PC-9 (cell line): ENCODE measurements at regions not wholly inside any gene's neighbourhood (a gene's known extent, or its start where the extent isn't known, plus 50 kb on each side); places are given as distances from the start of the nearest gene placed in this dataset.

Experiments used
- BruUV-seq: library from RNA; stranded (reverse); fragments of 400-500 nt; replicated peaks from 2 replicates; lab custom pipeline; 2021; lab: Mats Ljungman, UMichigan
- CTCF ChIA-PET: fragments of 300-600 bp; sonication (Branson Sonifier 250); formaldehyde crosslinking; loops from one replicate; lab custom pipeline; 2022; ENCODE audit warnings: antibody characterized with exemption; lab: Charles Lee
- POLR2A ChIA-PET: fragments of 300-600 bp; sonication (Branson Sonifier 250); formaldehyde crosslinking; loops from one replicate; lab custom pipeline; 2022; ENCODE audit warnings: antibody characterized with exemption; ENCODE audit not compliant: unreplicated experiment; lab: Charles Lee
- DNase-seq, 2 experiments: peaks; one replicate each; pipeline versions ENCODE4 v3.0.0 to v3.0.0-alpha.2; 2015 to 2022; ENCODE audit warnings: mixed read lengths in 1 of 2
- H2AFZ ChIP-seq: fragments of 200-600 bp; sonication (generic); 2 replicates; pipeline ENCODE4 v1.8.1; 2017; ENCODE audit warnings: antibody characterized with exemption
- H3F3A ChIP-seq: fragments of 200-600 bp; sonication (generic); 2 replicates; pipeline ENCODE4 v1.8.1; 2017; ENCODE audit warnings: antibody characterized with exemption, mild to moderate bottlenecking, low read depth; ENCODE audit not compliant: insufficient read depth
- H3K27ac ChIP-seq: fragments of 200-600 bp; sonication (generic); 2 replicates; pipeline ENCODE4 v1.6.1; 2016; ENCODE audit warnings: mixed run types
- H3K27me3 ChIP-seq: fragments of 200-600 bp; sonication (generic); 2 replicates; pipeline ENCODE4 v1.6.1; 2016; ENCODE audit warnings: low read depth, mixed run types; ENCODE audit not compliant: insufficient read depth
- H3K36me3 ChIP-seq: fragments of 200-600 bp; sonication (generic); 2 replicates; pipeline ENCODE4 v1.6.1; 2016; ENCODE audit warnings: low read depth, mixed run types
- H3K4me1 ChIP-seq: fragments of 200-600 bp; sonication (generic); replicated peaks from 2 replicates; pipeline ENCODE4 v1.6.1; 2016; ENCODE audit warnings: mixed run types; ENCODE audit not compliant: insufficient read depth
- H3K4me2 ChIP-seq: fragments of 200-600 bp; sonication (generic); 2 replicates; pipeline ENCODE4 v1.6.1; 2017; ENCODE audit warnings: mixed run types
- H3K4me3 ChIP-seq: fragments of 200-600 bp; sonication (generic); 2 replicates; pipeline ENCODE4 v1.6.1; 2016; ENCODE audit warnings: mixed run types
- H3K79me2 ChIP-seq: fragments of 200-600 bp; sonication (generic); 2 replicates; pipeline ENCODE4 v1.6.1; 2017; ENCODE audit warnings: low read depth, mixed run types
- H3K9me2 ChIP-seq: fragments of 200-600 bp; sonication (generic); 2 replicates; pipeline ENCODE4 v1.8.1; 2017; ENCODE audit warnings: mild to moderate bottlenecking; ENCODE audit not compliant: insufficient read depth
- H3K9me3 ChIP-seq: fragments of 200-600 bp; sonication (generic); 2 replicates; pipeline ENCODE4 v1.8.1; 2016; ENCODE audit warnings: low read depth; ENCODE audit not compliant: insufficient read depth
- H4K20me1 ChIP-seq: fragments of 200-600 bp; sonication (generic); 2 replicates; pipeline ENCODE4 v1.8.1; 2017; ENCODE audit not compliant: insufficient read depth
- EZH2 ChIP-seq: fragments of 200-600 bp; sonication (generic); IDR thresholded peaks from 2 replicates; pipeline ENCODE4 v1.8.0; 2017; ENCODE audit warnings: antibody characterized with exemption, low read depth
- intact Hi-C: fragments of 100-400 bp; cut with micrococcal nuclease; formaldehyde crosslinking; loops from one replicate; pipeline ENCODE4 v1.10.0; 2022; ENCODE audit not compliant: unreplicated experiment
- TF ChIP-seq, protein P1 (sequence below): fragments of 200-600 bp; sonication (generic); conservative IDR thresholded peaks from 2 replicates; pipeline ENCODE4 v1.6.1; 2017; ENCODE audit warnings: mixed run types, antibody characterized with exemption, mild to moderate bottlenecking, moderate library complexity

DNA sequence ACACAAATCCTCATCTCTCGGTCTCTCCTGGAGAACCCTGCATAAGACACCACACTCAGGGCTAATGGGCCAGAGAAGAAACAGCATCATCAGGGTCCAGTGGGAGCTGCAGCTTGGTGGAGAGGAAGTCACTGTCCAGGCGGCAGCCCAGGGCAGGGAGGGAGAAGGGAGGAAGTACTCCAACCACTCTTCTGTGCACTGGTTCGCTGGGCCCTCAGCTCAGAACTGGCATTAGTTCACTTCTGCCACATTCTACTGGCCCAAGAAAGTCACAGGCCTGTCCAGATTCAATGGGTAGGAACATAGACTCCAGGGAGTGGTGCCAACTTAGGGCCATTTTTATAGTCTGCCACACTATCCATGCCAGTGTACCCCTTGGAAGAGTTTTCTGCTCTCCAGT lies 169.0 kb downstream of the ABHD5 start:
- Histone ChIP-seq H3K79me2 (no peaks in the 10 kb centered on the region), H3K4me1 (peaks cover 9% of the 10 kb centered on the region), H2AFZ (no peak overlapping the region), H3K27me3 (no peaks in the 10 kb centered on the region), H3K36me3 (no peaks in the 10 kb centered on the region), H4K20me1 (no peaks in the 10 kb centered on the region), H3K9me3 (no peaks in the 10 kb centered on the region), H3K4me3 (no peak overlapping the region), H3K4me2 (no peak overlapping the region), H3K9me2 (no peaks in the 10 kb centered on the region), H3K27ac (no peak overlapping the region), H3F3A (peaks cover 3% of the 10 kb centered on the region; the same call in 1 of the 2 replicates)
- TF ChIP-seq, protein P1, sequence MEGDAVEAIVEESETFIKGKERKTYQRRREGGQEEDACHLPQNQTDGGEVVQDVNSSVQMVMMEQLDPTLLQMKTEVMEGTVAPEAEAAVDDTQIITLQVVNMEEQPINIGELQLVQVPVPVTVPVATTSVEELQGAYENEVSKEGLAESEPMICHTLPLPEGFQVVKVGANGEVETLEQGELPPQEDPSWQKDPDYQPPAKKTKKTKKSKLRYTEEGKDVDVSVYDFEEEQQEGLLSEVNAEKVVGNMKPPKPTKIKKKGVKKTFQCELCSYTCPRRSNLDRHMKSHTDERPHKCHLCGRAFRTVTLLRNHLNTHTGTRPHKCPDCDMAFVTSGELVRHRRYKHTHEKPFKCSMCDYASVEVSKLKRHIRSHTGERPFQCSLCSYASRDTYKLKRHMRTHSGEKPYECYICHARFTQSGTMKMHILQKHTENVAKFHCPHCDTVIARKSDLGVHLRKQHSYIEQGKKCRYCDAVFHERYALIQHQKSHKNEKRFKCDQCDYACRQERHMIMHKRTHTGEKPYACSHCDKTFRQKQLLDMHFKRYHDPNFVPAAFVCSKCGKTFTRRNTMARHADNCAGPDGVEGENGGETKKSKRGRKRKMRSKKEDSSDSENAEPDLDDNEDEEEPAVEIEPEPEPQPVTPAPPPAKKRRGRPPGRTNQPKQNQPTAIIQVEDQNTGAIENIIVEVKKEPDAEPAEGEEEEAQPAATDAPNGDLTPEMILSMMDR = no peak
- ChIA-PET CTCF (no interaction called here), POLR2A (no interaction called here)
- intact Hi-C loops = loop anchor here (5.0 kb wide), 2 partner anchors 167 to 338 kb away; partner anchors contain the start of gene ABHD5
- no peak for DNase-seq
- no TSS peak for BruUV-seq

DNA sequence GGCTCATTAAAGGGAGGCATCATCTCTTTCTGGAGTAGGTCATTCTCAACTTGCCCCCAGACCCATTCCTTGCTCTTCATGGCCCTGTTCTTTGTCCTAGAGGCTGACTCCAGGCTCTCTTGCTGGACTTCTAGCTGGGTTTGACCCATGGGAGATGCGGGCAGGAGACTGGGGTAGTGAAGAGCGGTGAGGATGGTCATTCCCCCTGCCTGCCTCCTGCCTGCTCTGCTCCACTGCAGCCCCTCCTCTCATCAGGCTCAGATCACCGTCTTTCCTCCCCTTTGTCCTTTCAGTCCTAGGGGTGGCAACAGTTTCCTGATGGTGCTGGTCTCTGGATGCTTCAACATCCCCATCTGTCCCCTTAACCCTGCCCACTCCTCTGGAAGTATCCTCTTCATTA lies 170.9 kb downstream of the ABHD5 start:
- Histone ChIP-seq H3K4me1 (peaks cover 25% of the 10 kb centered on the region), H3K9me2 (no peaks in the 10 kb centered on the region), H4K20me1 (no peaks in the 10 kb centered on the region), H3K27ac (no peak overlapping the region), H3K9me3 (no peaks in the 10 kb centered on the region), H3F3A (peaks cover 20% of the 10 kb centered on the region), H3K36me3 (no peaks in the 10 kb centered on the region), H3K79me2 (no peaks in the 10 kb centered on the region), H3K4me3 (no peak overlapping the region), H3K4me2 (no peak overlapping the region), H3K27me3 (no peaks in the 10 kb centered on the region), H2AFZ (no peak overlapping the region)
- no peak for TF ChIP-seq EZH2
- TF ChIP-seq, protein P1 = no peak
- no peak for DNase-seq
- POLR2A ChIA-PET = no interaction called here
- CTCF ChIA-PET = no interaction called here
- BruUV-seq = no TSS peak
- intact Hi-C loops = no loop called here

DNA sequence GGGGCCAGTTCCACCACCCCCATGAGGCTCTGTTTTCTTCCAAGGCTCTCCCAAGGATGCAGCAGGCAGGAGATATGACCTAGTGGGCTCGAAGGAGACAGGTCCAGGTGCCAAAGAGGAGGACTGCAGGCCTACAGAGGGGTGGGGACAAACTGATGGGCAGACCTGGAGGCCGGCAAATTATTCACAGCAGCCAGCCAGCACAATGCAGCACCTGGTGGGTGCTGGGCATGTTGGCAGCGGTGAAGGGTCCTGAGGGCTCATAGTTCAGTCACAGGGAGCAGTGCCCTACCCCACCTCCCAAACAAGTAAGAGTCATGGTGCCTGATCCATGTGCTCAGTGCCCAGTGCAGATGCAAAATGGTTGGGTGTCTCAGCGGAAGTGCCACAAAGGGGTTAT lies 171.7 kb downstream of the ABHD5 start:
- H3K4me1 ChIP-seq = peaks cover 33% of the 10 kb centered on the region
- BruUV-seq = no TSS peak

More for the DNA sequence above, 171.7 kb downstream of the ABHD5 start:
- DNase-seq = no peak
- no peak overlapping the region for H3K4me2 ChIP-seq
- H3K27me3 ChIP-seq = no peaks in the 10 kb centered on the region
- H3K9me2 ChIP-seq = no peaks in the 10 kb centered on the region
- intact Hi-C loops = no loop called here
- H3K9me3 ChIP-seq = no peaks in the 10 kb centered on the region
- no peak overlapping the region for H3K4me3 ChIP-seq
- H2AFZ ChIP-seq = no peak overlapping the region
- H3K79me2 ChIP-seq = no peaks in the 10 kb centered on the region
- ChIA-PET CTCF (no interaction called here), POLR2A (no interaction called here)
- no peaks in the 10 kb centered on the region for H3K36me3 ChIP-seq
- peaks cover 26% of the 10 kb centered on the region for H3F3A ChIP-seq
- TF ChIP-seq, protein P1 = no peak
- no peak for TF ChIP-seq EZH2
- H4K20me1 ChIP-seq = no peaks in the 10 kb centered on the region
- H3K27ac ChIP-seq = no peak overlapping the region
